Stimulated activated CD4-positive, alpha-beta T cell treated with anti-CD3 and anti-CD28 coated beads, Interleukin-12 subunit alpha, Interleukin-12 subunit beta, amount 100 ng/mL, for 4 hours (primary cell): ENCODE measurements at regions not wholly inside any gene's neighbourhood (a gene's known extent, or its start where the extent isn't known, plus 50 kb on each side); places are given as distances from the start of the nearest gene placed in this dataset.

Experiments used
- DNase-seq: peaks from one replicate; pipeline ENCODE4 v3.0.0-alpha.2; 2020

DNA sequence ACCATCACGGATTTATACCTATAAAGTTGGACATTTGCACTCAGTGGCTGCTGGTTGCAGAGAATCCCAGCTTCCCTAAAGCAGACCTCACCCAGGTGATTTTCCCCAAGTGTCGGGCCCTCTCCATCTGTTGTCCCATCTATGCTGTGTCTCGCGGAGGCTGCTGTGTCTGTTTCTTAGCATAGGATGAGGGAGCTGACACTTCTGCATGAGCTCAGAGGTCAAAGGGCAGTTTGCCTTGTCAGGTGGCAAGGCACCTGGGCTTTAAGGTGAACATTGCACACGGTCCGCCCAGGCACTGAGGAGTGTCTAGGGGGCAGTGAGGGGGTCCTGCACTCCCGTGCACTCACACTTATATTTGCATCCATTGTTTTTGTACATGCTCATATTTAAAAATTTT is 151.6 kb downstream of the ZIC5 start:
- no peak for DNase-seq

DNA sequence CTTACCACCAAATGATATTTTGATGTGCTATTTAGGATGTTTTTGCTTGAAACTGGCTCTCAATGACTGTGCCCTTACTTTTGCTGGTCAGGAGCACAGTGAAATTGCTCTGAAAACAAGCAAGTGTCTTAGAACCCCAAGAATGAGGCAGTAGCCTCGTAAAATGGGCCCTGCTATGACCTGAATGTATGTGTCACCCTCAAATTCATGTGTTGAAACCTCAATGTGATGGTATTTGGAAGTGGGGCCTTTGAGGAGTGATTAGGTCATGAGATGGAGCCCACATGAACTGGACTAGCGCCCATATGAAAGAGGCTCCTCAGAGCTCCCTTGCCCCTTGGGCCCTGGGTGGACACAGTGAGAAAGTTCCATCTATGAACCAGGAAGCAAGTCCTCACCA is 155.2 kb downstream of the ZIC5 start:
- DNase-seq: no peak

DNA sequence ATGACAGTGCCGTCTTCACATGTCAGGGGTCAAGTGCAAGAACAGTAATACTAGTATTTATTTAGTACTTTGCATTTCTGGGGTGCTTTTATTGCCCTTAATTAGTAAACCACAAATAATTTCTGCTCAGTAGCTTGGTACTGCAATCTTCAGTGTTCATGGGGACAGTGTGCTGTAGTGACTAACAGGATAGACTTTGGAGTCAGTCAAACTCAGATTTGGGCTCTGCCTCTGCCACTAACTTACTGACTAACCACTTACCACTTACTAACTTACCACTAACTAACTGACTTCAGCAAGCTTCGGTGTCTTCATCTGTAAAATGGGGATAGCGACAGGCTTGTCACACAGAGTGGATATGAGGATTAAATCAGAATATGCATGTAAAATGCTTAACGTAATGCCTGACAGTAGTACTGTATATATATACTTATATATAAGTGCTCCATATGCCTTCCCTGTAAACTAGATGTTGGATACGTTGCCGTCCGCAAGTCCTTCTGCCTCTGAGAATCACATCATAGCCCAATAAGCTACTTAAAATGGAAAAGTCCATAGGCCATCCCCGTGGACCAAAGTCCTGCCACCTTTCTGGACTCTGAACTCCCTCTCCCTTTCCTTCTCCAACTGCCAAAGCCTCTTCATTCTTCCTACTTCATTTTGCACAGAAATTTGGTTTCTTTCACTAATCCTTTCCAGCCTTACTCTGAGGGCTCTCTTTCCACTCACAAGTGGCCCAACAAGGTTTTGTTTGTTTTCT is 158.1 kb downstream of the ZIC5 start:
- DNase-seq: no peak

DNA sequence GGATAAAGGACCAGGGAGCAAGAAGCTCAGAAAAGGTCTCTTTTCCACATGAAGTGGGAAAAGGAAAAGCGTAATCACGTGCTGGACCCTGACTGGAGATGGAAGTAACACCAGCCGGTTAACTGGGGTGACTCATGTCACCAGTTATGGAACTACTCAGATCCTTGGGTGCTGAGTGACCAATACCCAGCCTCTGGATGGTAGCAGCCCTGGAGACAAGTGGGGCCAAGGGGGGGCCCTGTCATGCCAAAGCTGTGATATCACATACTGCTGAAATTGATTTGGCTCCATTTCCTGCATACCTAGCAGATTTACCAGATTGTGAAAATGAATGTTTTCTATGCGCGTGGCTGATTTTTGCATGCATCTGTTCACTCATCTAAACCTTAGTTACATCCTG is 158.9 kb downstream of the ZIC5 start:
- DNase-seq: no peak

DNA sequence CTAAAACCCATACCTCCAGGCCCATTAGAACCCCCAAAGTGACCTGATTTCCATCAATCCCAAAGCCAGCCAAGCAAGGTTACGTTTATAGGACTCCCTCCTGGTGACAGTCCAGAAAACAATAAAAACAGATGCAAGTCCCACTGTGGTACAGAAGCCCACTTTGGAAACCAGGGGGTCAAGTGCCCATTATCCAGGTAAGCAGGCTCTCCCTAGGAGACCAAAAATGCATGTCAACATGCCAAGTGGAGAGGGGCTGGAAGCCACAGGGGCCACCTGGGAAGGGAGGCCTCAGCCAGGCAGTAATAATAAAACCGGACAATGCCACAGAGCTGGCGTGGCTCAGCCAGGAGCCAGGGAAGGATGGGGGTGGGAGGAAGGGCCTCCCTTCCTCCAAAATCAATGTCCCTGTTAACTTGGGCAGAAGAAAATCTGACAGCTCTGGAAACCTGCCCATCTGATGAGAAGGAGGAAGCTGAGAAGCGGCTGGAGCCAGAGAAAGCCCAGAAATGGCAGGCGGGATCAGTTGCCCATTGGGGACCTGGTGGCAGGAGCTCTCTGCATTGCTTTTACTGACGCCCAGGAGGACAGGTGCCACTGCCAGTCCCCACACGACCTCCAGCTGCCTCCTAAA is 160.4 kb downstream of the ZIC5 start:
- no peak for DNase-seq

DNA sequence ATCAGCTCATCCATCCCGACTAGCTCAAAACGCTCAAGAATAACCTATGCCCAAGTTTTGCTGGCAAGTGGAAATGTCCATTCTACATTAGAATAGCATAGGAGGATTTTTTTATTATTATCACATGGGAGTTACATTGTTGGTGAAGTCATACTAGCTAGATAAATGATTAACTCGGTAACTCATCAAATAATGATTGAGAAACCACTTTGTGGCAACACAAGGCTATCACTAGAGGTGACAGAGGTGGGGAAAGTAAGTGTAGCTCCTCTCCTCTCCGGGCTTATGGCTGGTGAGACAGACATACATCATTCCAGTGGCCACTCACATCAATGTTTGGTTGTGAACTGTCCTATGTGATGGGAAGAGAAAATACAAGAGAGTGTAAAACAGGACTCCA is 161.6 kb downstream of the ZIC5 start:
- no peak for DNase-seq

DNA sequence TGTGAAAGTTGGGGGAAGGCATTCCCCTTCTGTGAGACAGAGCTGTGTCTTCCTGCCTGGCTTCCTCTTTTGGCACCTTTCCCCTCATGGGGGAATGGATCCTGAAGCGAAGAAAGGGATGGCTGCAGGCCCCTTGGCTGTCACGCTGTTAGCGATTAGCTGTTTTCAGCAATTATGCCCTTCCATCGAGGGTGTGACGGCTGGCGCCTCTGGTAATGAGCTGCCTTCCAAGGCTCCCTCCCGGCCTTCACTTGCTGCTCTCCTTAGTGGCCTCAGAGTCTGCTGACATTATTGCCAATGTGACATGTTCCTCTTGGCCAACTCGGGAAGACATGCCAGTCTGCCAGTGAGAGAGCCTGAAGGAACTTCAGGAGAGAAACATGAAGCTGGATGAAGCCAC is 162.1 kb downstream of the ZIC5 start:
- no peak for DNase-seq

DNA sequence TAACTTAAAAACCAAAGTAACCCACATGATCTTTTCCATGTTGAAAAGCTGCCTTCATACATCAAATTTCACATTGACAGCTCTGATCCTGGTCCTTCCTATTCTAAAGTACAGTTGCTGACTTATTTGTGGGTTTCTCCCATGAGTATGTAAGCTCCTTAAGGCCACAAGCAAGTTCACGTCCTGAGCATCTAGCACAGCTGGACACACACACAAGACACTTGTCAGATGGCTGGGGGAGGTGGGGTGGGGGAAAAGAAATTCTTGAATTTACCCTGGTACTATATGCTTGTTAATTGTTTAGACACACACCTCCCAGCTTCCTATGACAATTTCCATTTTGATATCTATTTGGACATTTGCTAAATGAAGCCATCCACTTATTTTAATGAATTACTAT is 162.8 kb downstream of the ZIC5 start:
- DNase-seq: no peak

DNA sequence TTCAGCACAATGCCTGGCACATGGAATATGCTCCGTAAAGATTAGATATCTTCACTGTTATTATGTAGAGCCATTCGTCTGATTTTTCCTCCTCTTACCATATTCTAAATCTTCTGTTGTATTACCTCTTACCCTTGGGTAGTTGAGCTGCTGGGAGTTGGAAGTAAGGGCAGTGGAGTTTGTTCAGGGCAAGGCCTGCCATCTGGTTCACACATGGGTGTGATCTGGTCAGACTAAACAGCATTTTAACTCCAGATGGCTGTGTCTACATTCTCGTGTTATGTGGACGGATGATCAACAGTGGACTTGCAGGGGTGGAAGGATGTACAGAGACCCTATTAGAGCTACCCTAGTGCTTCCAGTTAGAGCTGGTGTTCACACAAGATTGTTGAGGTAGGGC is 164.9 kb downstream of the ZIC5 start:
- DNase-seq: no peak

DNA sequence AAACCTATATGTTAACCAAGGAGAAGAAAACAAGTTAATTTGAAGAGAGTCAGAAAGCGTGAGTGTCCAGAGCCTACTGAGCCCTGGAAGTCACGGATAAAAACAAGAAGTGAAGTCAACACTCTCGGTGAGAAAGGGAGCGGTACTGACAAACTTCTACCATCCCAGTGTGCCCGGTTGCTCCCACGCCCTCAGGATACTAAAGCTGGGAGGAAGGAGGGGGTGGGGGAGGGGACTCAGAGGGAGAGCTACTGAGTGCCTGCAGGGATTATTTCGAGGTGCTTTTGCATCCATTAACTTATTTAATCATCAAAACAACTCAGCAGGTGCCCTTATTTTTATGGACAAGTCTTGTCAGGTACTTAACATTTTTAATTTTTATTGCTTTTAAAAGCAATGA is 166.2 kb downstream of the ZIC5 start:
- DNase-seq: no peak

DNA sequence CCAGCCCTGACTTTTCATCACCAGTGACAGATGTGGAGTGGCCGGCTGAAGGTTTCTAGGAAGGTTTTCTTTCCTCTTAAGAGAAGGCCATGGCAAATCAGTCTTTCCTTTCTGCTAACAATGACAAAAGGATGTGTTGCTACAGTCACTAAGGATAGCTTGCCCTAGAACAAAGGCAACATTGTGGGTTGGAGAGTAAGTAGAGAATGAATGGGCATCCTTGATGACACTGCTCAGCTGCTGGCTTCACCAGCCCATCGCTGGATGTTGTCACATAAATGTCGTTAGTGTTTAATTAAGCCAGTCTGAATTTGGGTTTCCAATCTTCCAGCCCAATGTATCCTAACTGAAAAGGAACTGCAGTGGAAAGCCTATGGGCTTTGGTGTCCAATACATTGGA is 168.4 kb downstream of the ZIC5 start:
- DNase-seq: no peak

DNA sequence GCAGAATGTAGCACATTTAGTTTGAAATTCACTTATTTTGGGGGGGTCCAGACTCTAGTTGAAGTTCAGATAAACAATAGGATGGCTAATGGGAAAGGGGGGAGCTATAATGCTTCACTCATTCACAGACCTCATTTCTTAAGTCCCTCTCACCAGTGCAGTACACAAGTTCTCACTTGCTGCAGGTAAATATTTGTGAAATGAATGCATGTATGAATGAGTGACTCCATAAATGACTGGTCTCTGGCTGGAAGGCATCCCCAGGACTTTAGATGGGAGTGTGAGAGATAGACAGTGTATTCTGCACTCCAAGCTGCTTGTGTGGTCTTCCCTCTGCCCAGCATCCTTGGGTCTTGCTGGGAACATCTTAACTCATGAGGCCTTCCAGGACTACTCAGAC is 169.2 kb downstream of the ZIC5 start:
- DNase-seq: no peak

DNA sequence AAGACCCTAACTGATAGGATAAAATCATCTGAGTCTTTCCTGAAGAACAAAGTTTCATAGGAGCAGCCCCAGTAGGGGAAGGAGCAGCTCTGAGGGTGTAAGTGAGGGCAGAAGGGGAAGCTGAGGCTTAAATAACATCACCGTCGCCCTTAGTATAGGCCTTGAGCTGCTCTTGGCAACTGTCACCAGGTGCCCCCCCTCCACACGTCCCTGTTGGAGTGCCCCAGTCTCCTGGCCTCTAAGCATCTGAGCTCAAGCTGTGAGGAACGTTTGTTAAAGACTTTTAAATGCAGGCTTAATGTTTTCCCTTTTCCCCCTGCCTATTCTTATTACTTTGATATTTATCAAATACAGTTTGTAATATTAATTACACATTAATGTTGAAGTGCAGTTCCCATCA is 170.6 kb downstream of the ZIC5 start:
- no peak for DNase-seq

DNA sequence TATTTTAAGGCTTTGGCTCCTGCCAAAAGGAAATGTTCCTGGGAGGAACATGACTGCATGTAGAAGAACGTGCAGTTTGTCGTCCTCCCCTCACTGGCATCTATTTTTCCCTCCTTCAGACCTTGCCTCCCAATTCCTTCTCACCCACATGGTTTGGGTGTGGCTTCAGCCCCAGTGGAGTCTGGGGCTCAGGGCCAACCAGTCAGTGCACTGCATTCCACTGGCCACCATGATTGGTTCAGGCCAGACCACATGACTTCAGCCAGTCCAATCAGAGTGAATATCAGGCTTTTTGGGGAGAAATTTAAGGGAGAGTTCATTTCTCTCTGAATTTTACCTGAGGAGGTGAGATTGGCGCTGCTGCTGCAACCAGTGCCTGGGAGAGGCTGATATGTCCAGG is 171.6 kb downstream of the ZIC5 start:
- DNase-seq: no peak

DNA sequence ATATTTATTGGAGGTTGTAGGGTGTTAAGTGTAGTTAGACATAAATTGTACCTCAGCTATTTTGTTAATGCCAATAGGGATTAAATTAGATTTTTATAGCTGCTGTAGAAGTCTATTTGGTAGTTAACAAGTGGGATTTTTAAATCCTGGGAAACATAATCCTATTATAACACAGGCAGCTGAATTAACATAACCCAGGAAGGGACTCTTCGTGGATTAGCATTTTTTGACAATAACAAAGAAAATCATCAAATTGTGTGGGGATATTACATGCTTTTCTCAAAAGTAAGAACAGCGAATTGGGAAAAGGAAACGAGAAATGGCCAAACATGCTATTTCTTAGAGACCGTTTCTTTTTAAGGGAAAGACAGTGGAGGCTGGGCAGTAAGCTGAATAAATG is 172.8 kb downstream of the ZIC5 start:
- DNase-seq: no peak

DNA sequence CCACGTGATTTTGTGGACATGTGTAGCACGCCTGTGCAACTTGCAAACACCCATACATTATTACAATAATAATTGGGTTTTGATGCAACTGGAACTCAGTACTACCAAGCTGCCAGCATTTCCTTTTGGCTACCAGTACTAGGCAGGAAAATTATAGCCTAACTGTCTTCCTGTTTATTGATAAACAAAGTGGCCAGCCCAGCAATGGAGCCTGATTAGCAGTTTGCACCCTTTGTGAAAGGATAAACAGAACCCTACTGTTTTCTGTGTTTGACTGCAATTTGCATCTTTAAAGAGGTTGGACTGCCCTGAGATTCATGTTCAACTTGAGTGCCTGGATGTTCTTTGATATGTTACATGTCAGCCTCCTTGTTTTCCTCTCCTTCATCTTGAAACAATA is 173.9 kb downstream of the ZIC5 start:
- no peak for DNase-seq

DNA sequence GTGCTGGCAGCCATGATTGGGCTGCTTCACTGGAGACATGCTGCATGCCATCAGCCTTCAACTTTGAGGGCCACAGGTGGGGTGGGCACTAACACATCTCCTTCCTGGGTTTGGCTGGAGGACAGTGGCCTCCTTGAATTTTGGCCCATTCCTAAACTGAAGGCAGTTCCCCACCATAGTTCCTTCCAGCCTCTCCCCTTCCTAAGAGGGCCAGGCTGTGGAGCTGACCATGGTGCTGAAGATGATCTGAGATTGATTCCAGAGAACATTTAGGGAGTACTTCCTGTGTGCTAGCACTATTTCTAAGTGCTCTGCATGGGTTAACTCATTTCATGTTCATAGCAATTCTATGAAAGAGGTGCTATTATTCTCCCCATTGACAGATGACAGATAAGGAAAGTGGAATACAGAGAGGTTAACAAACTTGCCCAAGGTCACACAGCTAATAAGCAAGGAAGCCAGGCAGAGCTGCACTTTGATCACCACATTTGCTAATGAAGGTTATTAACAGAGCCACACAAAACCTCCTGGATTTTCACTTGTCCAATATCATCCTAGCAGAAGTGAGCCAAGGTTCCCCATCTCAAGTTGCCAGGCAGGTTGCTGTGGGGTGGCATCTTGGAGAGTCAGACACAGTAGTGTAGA is 175.3 kb downstream of the ZIC5 start:
- DNase-seq: no peak

DNA sequence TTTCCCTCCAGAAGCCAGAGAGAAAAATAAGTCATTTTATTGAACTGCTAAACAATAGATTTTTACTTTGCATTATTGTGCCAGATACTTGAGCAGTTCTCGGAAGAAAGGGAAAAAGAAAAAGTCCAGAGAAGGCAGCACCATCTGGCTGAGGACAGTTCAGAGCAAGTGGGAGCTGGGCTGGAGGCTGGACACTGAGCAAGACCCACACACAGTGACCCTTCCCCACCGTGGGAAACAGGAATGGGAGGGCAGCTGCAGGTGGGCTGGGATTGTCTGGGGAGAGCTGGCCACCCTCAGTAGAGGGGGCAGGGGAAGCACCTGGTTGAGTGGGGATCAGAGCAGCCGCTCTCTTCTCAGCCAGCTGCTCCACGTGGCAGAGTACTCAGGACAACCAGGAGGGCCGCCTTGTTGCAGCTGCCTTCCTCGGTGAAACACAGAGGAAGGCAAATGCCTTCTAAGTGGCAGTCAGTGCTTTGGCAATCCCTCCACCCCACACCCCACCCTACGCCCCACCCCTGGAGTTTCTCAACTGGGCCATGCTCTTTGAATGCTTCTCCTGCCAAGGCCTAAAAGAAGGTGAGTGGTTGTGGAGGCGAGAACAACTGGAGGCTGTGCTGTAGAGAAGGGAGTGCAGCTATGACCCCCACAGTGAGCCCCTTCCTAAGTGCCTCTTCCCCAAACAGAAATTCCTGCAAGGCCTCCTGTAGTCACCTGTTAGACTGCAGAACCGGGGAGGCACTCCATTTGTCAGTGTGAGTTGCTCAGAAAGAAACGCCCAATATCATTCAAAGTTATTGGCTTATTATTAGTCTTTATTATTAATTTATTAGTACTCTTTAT is 179.3 kb downstream of the ZIC5 start:
- DNase-seq: no peak

DNA sequence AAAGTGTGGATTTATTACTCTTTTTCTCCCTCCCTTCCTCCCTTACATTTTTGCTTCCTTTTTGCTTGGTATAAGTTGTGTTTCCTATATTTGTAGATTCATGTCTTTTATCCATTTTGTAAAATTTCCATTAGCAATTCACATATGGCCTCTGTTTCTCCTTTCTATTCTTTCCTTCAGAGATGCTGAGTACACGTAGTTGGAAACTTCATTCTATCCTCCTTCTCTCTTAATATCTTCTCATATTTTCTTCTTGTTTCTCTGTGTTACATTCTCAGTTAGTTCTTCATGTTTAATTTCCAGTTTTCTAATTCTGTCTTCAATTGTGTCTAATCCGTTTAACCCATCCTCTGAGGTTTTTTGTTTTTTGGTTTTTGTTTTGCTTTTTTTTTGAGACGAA is 188.9 kb downstream of the ZIC5 start:
- DNase-seq: no peak

DNA sequence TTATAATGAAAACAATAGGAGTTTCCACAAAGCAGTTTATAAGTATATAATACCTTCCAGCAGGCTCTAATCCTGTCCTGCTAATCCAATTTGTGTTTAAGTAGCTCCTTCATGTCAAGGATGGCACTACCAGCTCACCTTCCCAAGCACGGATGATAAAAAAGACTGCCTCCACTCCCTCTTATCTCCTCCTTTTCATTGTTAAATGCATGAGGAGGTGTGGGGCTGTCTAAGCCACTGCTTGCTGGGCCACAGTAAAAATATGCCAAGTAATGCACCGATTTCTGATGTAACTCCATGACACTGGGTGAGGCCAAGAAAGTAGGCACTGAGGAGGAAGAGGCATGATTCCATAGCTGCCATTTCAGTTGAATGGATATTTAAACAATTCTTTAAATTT is 193.1 kb downstream of the ZIC5 start:
- DNase-seq: no peak

DNA sequence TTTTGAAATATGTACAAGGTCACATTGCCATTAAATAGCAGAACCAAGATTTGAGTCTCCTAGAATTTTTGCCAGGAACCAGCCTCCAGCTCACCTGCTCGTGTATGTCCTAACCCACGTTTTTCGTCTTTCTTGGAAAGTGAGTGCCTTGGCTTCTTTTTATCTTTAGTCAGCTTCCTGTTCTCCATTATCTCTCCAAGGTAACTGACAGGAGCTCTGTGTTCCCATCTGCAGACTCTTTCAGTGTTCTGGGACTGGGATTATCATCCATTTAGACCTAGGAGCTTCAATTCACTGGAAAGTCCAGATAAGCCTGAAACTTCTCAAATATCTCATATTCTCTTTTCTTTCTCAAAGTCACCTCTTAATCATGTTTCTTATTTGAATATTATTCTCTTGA is 193.7 kb downstream of the ZIC5 start:
- DNase-seq: no peak

DNA sequence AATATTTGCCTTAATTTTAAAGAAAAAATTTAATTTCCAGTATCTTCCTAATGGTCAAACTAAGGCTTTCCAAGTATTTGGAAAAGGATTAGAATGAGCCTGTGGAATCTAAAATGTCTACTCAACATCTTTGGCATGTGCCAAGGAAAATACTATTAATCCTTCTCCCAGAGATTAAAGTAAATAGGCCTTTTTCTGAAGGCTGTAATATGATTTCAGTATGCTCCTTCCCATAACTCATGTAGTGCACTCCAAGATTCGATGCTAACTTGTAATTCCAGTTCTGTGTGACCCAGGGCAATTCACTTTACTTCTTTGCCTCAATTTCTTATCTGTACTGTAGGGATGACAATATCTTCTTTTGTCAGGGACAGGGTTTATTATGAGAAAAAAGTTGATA is 196.9 kb downstream of the ZIC5 start:
- DNase-seq: no peak

DNA sequence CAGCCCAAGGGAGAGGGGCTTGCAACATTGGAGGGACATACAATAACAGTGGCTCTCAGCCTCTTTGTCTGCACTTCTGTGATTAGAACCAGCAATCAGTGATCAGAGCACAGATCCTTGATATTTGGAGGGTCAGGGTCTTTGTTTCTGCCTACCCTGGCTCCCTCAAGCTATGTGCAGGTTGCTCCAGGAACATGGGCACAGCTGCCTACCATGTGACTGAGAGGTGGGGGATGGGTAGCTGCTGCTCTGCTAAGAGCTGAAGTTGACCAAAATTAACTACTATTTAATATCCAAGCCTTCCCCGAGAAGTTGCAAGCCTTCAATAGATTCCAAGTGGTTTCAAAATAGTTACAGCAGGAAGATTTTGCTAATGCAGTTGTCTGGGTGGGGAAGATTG is 202.6 kb downstream of the ZIC5 start:
- no peak for DNase-seq

DNA sequence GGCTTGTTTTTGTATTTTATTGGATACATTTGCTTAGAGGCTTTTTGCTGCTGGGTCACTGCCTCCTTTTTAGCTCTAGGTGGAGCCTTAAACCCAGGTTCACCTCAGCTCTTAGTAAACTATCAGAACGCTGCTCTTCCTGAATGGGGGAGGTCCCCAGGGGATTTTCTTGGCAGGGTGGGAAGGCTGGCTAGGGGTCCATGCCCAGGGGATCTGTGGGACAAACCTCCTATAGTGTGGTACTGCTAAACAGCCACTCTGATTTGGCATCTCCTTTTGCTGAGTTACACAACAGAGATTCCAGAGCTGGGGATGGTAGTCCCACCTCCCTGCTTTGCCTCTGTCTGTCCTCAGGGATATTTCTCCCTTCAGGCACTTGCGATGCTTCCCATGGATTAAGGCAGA is 204.9 kb downstream of the ZIC5 start:
- DNase-seq: no peak
